ENCODE measurements at regions not wholly inside any gene's neighbourhood (a gene's known extent, or its start where the extent isn't known, plus 50 kb on each side); places are given as distances from the start of the nearest gene placed in this dataset.

DNA sequence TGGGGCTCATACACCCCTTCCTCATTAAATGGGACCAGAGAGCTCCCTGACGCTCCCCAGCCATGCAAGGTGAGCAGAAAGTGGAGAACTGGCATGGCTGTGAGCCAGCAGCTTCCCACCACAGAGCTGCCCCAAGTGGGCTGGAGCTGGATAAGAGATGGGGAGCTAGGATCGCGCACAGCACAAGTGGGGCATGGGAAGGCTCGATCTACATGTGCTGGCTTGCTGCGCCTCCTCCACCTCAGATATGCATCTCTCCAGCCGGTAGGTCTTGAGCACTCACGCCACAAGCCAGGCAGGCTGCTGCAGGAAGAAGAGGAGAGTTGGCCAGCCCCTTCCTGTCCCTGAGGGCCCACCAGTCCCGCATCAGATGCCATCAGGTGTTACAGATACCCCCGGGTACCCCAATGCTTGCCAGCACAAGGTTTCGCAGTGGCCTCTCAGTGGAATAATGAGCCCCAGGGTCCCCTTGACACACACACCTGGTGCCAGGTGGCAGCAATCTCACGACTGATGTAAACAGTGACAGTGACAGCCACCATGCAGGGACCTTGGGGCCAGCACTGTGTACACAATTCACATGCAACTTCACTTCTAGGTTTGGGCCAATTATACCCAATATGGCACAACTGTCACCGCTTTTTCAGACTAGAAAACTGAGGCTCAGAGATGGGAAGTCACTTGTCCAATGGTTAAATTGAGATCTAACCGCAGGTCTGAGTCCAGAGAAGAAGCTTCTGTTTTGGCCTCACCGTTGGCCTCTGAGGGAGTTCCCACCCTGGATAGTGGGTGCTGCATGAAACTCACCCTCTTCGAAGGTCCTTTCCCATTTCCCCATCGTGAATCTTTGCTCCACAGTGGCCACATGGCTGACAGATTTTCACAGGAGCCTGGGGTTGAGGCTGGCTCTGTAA is 79.3 kb downstream of the OAT start:
- TF ChIP-seq, protein P1, sequence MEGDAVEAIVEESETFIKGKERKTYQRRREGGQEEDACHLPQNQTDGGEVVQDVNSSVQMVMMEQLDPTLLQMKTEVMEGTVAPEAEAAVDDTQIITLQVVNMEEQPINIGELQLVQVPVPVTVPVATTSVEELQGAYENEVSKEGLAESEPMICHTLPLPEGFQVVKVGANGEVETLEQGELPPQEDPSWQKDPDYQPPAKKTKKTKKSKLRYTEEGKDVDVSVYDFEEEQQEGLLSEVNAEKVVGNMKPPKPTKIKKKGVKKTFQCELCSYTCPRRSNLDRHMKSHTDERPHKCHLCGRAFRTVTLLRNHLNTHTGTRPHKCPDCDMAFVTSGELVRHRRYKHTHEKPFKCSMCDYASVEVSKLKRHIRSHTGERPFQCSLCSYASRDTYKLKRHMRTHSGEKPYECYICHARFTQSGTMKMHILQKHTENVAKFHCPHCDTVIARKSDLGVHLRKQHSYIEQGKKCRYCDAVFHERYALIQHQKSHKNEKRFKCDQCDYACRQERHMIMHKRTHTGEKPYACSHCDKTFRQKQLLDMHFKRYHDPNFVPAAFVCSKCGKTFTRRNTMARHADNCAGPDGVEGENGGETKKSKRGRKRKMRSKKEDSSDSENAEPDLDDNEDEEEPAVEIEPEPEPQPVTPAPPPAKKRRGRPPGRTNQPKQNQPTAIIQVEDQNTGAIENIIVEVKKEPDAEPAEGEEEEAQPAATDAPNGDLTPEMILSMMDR (IDR thresholded peaks at IDR 0.05 in 4 of 5, conservative IDR thresholded peaks at IDR 0.05 in 1 of 5) = no peak
- TF ChIP-seq POLR2A (IDR thresholded peaks at IDR 0.05) = no peak

Data from gastrocnemius medialis (tissue), 4 donors.